DMS53 treated with DMSO at 0.1 percent for 48 hours (cell line): ENCODE measurements at regions not wholly inside any gene's neighbourhood (a gene's known extent, or its start where the extent isn't known, plus 50 kb on each side); places are given as distances from the start of the nearest gene placed in this dataset.
"Not testable (repeated sequence)": the region's sequence is repeated elsewhere in the genome, so short reads cannot be mapped to it uniquely, and the experiment has no call there.

ENCODE experiments used
- DNase-seq: peaks from one replicate; lab custom pipeline; 2025; ENCODE audit not compliant: unreplicated experiment; lab: John Stamatoyannopoulos, UW

DNA sequence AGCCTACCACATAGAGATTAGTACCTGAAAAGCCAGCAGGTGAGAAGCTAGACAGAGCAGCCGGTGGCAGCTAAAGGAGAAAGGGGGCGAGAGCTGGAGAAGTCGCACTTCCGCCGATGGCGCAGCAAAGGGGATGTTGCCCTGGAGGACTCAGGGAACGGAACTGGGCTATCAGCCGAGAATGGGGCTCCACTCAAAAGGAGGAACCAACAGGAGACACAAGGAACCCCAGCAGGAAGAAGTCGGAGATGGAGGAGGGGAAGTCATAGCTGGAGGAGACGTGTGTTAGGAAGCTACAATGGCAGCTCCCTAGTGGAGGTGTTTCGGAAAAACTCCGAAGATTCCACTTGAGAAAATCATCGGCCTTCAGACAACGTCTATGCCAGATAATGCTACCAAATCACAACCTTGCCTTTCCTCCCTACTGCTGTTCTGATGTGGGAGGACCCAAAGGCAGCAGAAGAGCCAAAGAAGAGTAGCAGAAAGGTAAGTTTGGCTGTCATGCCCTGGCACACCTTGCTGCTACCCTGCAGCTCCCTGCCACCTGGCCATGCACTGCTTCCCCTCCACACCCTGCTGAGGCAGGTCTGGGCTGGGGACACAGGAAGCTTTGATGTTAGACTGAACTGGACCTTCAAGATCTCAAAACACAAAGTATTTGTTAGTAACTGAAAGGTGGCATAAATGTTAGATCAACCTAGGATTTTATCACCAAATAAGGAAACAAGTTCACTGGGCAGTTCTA, 127.9 kb downstream of the DLEU7 start:
- DNase-seq: no peak

DNA sequence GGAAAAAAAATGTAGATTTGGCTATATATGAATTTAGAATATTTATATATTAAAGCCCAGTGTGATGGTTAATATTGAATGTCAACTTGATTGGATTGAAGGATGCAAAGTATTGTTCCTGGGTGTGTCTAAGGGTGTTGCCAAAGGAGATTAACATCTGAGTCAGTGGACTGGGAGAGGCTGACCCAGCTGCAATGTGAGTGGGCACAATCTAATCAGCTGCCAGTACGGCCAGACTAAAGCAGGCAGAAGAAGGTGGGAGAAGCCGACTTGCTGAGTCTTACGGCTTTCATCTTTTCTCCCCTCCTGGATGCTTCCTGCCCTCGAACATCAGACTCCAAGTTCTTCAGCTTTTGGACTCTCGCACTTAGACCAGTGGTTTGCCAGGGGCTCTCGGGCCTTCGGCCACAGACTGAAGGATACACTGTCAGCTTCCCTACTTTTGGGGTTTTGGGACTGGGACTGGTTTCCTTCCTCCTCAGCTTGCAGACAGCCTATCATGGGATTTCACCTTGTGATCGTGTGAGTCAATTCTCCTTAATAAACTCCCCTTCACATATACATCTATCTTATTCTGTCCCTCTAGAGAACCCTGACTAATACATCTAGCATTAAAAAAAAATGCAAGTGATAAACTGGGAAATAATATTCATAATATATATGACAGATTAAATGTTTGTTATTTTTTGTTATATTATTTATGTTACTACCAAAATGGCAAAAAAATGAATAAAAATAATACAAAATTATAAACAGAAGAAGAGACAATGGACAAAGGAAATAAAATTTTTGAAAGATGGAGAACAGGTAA, 122.4 kb downstream of the DLEU7 start:
- DNase-seq: no peak

DNA sequence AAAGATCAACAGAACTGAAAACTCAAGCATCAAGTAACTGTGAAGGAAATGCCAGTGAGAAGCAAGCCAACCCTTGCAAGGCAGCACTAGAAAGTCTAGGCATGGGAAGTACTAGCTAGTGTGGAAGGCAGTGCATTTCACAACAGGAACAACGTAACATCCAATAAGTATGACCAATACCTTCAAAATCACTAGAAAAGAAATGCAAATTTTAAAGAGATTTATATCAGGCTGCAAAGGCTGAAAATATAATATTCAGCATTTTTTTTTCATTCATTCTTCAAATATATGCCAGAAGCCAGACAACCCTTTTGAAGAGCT, 121.9 kb downstream of the DLEU7 start:
- DNase-seq: no peak

DNA sequence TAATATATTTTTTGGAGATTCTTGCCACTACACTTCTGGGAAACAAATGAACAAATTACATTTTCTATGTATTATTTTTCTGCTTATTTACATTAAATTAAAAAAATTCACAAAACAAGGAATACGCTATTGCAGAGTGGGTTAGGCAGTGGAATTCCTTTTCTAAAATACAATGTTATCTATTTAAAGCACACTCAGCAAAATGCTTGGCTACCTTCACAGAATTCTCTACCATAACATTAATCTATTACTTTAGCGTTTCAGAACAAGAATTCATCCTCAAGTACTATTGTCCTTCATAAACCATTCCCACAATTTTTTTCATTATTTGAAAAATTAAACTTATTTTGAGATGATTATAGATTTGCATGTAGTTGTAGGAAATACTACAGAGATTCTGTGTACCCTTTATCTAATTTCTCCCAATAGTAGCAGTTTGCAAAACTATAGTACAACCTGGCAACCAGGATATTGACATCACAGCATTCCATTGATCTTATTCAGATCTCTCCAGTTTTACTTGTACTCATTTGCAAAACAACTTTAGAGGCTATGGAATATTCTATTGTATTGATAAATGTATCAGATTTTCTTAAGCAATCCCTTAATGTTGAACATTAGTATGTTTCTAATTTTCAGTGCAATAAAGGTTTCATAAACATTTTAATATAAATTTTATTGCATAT, 120.9 kb downstream of the DLEU7 start:
- no peak for DNase-seq

DNA sequence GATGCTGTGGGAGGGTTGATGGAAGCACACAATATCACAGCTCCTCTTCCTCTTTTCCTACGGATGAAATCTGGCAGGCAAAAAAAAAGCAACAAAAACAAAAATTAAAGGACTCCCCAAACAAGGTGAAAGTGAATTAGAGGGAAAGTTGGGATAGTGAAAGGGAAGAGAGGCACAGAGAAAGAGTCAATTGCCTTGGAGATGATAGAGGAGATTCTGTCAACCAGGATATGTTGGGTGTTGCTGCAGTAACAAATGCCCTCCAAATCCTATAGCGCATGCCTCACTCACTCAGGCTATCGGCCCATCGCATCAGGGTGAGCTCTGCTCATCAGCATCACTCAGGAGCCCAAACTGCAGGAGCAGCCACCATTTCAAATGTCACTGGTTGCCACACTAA, 119.1 kb downstream of the DLEU7 start:
- DNase-seq: no peak

DNA sequence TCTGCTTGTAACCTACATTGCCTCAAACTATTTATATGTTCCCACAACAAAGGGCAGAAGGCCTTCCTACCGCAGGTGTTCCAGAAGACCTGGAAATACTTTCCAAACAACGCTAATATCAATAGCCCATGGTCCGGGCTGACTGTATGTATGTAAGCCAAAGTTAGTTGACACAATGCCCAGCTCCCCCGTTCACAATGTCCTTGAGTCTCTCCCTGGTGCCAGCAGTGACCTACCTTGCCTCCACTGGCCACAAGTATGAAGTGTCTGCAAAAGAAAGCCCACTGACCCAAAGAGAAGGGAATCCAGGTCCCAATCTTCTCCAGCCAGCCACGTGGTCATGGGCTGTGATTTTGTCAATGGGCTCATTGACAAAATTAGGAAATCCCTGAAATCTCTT, 118.6 kb downstream of the DLEU7 start:
- DNase-seq: no peak

DNA sequence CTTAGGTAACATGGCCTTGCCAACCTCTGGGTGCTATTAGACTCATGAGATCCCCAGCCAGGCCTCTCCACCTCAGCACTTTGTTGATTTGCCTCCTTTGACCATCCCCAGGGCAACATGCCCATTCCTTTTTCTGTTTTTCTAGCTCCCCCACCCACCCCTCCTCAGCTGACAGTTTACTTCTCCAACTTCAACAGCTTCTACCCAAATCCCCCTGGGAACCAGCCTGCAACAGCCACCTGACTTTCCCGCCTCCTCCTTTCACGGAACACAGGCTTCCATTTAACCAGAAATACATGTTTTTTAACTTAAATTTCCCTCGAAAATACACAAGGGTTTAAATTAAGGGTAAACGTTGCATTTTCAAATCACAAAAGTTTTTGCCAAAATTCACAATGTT, 117.3 kb downstream of the DLEU7 start:
- DNase-seq: no peak

DNA sequence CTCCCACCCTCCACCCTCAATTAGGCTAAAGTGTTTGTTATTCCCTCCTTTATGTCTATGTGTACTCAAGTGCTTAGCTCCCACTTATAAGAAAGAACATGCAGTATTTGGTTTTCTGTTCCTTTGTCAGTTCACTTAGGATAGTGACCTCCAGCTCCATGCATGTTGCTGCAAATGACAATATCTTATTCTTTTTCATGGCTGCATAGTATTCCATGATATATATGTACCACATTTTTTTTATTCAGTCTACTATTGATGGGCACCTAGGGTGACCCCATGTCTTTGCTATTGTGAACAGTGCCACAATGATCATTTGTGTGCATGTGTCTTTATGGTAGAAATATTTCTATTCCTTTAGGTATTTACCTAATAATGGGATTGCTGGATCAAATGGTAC, 114.3 kb downstream of the DLEU7 start:
- DNase-seq: no peak

DNA sequence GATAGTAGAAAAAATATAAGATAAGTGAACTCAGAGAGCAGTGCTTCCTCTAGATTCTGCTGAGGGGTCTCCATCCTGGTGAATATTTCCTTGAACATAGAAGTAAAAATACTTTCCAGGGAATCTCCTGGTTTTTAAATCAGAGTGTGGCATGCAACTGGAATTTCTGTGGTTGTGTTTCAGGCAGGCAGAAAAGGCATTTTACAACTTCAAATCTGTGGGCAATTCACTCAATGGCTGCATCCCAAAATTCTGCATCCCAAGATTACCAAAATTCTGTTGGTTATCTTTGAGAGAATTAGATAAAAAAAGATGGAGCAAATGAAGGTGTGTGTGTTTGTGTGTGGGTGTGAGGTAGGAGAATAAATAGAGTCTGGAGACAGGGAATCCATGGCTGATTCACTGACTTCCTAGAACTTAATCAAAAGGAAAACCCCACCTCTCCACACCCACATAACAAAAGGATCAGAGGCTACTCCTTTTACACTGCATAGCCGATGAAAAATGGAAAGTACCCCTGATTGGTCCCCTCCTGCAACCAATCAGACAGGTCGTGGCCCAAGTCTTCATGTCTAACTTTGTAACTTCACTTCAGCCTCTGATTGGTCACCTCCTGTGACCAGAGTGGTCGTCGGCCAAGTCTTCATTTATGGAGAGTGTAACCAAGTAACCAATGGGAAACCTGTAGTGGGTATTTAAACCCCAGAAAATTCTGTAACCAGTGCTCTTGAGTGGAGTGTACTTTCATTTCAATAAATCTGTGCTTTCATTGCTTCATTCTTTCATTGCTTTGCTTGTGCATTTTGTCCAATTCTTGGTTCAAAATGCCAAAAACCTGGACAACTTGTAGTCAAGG, 112.8 kb downstream of the DLEU7 start:
- DNase-seq: no peak

DNA sequence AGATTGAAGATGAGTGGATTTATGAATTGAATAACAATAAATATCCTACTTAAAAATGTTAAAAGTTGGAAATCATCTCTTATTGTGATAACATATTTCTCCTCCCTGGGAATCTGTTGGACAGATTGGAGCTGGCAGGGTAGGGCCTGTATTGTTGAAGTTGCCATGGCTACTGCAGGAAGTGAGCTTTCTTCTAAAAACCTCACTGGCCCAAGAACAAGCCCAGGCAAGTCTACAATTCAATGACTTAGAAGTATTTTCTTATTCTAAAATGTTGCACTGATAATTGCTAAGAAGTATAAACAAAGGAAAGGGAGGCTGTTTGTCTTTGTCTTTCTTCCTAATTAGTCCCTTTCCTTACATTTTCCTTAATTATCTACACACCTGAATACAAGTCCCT, 112.1 kb downstream of the DLEU7 start:
- no peak for DNase-seq

DNA sequence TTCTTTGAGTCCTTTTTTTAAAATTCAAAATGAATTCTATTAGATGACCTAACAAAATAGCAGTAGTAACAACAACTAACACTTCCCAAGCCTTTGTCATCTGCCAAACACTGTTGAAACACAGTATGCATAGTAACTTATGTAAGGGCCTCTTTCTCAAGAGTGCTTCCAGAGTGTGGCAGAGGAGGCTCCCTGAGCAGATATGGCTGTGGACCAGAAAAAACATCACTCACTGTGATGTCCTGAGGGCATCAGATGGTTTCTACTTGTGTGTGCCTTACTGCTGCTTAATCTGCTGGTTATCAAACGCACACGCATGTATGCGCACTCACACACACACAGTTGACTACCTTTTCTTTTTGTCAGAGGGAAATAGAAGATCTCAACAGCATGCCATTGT, 110.8 kb downstream of the DLEU7 start:
- DNase-seq: no peak

DNA sequence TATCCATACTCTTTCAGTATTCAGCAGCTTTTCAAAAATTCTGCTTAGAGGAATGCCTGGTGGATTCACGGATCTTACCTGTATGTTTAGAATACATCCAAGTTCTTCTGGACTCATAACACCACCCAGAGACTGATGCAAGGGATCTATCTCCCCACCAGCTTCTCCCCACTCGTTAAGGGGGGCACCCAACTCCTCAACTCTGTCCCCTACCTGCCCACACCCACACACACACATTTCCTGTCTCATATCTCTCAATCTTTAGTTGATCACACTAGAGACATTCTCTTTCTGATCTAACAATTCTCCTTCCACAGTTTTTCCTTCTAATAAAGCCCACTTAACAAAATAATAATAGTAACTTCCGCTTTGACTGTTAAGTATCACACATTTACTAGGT, 110.1 kb downstream of the DLEU7 start:
- no peak for DNase-seq

DNA sequence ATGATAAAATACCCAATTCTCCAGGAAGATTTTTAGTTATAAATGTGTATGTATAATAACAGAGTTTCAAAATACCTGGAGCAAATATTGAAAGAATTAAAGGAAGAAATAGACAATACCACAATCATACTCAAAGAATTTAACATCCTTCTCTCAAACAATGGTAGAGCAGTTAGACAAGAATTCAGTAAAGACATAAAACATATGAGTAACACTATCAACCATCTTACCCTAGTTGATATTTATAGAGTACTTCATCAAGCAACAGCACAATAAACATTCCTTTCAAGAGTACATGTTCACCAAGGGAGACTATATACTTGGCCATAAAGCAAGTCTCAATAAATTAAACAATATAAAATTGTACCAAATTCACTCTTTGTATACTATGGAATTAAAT, 108.4 kb downstream of the DLEU7 start:
- DNase-seq: no peak

DNA sequence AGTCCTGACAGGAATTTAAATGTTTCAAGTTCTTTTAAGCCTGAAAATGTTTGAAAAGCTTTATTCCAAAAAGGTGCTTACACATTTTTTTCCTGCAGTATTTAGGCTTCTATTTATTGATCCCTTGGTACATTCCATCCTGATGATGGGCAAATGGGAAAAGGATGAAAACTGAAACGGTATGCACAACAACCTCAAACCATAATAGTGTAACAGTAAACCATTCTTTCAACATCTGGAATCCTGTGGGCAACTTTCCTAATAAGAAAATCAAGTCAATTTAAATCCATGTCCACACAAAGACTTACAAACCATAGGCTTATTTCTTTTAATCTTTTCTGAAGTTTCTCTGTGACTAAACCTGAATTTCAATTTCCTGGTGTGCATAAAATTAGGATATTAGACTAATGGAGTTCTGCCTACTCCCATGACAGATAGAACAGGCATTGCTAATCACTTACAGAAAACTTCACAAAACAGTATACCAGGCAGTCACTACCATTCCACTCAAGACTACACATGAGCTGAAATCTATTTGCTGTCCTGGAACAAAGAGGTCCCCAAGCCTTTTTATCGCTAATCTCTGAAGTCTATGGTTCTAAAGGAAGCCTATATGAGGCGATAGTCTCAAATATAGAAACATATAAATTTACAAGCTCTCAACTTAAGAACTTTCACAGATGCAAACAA, 103.3 kb downstream of the DLEU7 start:
- DNase-seq: no peak

DNA sequence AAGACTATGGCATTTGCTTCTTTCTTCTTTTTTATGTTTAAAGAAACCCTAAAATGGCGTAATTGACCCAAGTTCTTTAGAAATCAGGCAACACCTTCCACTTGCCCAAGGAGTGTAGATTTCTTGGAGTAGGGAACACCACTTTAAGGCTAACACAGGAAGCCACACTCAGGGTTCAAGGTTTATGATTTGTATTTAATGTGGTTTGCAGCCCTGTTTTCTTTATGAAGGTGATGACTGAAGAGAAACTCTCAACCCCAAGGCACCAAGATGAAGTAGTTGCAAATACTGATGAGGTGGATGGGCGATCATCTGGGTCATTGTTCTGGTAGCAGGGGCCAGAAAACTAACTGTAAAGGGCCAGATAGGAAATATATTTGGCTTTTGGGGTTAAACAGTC, 101.1 kb downstream of the DLEU7 start:
- no peak for DNase-seq

DNA sequence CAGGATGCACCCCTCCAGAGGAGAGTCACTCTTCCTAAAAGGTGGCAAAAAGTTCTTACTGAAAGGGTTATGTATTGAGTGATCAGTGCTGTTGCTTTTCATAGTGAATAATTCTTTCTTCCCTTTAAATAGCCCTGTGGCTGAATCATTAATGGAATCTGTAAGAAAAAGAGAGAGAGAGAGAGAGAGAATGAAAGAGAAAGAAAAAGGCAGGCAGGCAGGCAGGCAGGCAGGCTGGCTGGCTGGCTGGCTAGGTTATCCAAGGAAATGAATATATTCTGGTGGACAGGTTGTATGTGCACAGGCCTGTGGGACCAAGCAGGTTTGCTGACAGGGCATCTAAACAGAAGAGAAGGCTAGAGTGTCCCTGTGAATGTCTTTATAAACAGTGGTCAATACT, 100.5 kb downstream of the DLEU7 start:
- DNase-seq: no peak

DNA sequence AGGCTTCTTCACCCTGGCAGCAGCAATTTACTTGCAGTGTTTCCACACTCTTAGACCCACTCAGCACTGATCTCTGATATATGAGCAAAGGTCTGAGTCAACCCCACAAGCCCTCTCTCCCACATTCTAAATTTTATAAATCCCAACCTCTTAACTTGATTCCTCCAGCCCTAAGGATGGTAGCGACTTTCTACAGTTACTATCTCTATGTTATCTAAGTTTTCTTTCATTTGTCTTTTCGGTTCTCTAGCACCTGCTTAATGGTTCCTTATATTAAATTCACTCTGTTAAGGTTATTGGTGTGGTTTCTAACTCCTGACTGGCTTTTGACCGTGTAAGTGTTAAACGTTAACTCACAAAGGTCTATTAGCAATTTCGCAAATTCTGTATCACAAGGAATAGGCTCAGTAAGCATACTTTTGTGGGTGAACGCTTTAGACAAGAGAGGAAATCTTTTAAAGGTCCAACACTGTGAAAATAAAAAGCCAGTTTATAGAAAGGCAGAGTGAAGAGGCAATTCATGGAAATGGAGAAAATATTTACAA, 99.3 kb downstream of the DLEU7 start:
- no peak for DNase-seq

DNA sequence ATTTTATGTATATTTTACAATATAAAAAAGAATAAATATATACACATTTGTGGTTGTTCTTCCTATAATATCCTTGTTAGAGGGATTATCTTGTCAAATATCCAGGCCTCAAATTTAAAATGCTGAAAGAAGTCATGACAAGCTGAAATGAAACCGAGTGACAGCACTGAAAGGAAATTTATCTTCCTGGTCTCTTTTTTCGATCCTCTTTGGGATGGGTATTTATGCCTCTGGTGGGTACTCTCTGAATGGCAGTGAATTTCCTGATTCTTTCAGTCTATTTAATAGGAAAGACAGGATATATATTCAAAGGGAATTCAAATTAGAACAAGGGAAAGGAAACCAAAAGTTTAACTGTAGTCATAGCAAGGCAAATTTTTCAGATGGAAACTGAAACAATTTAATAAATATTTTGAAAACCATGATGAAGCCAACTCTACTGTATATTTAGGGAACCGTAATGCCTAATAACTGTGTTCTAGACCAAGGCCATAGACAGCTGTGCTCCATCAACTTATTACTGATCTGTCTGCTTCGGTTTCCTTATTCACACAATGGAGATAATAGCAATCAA, 97.9 kb downstream of the DLEU7 start:
- DNase-seq: no peak

DNA sequence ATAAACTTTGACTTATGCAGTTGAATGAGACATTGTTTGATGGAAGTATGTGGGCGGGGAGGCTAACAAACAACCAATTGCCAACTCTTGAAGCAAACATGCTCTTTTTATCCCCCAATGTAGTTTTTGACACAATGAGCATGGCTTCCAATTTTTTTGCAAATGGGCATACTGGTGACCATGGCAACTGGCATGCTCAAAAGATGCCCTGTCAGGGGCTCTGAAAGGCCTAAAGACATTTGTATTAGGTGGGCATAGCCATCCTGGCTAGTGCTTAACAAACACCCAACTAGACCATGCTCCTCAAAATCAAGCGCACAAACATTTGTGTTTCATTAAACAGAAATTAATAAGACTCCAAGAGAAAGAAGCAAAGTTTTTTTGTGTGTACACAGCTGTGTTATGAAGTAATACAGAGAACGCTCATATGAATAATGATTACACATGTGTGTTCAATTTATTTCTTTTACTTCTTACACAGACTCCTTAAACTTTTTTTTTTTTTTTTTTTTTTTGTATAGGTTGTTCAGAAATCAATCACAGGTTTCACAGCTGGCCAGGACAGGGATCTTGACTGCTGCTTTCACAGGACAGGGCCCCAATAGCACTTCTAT, 95.6 kb downstream of the DLEU7 start:
- DNase-seq: no peak

DNA sequence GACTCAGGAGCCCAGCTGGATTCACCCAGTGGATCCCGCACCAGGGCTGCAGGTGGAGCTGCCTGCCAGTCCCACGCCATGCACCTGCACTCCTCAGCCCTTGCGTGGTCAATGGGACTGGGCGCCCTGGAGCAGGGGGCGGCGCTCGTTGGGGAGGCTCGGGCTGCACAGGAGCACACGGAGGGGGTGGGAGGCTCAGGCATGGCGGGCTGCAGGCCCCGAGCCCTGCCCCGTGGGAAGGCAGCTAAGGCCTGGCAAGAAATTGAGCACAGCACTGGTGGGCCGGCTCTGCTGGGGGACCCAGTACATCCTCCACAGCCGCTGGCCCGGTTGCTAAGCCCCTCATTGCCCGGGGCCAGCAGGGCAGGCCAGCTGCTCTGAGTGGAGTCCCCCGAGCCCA, 90.3 kb downstream of the DLEU7 start:
- DNase-seq: not testable (repeated sequence)
